IPS-18c (cell line): ENCODE measurements at regions not wholly inside any gene's neighbourhood (a gene's known extent, or its start where the extent isn't known, plus 50 kb on each side); places are given as distances from the start of the nearest gene placed in this dataset.
"Not testable (repeated sequence)": the region's sequence is repeated elsewhere in the genome, so short reads cannot be mapped to it uniquely, and the experiment has no call there.

Experiments
- H3K4me3 ChIP-seq: 2 replicates; pipeline ENCODE4 v1.7.0; 2013; ENCODE audit warnings: low read depth, mild to moderate bottlenecking, low read length, moderate library complexity; ENCODE audit not compliant: insufficient read depth
- H3K9me3 ChIP-seq: one replicate; pipeline ENCODE4 v1.6.1; 2013; ENCODE audit warnings: mild to moderate bottlenecking, low read length, moderate library complexity; ENCODE audit not compliant: control insufficient read depth, insufficient read depth

GRCh38 chr5:130616161-130616560 is 548.9 kb downstream of the HINT1 start:
- H3K9me3 ChIP-seq, result peaks cover 3% of the 10 kb centered on the region
- H3K4me3 ChIP-seq, result no peak overlapping the region

- Histone ChIP-seq H3K4me3 (no peak overlapping the region), H3K9me3 (no peaks in the 10 kb centered on the region)
These were observed 559.8 kb downstream of the HINT1 start for GRCh38 chr5:130605234-130605633.

- not testable (repeated sequence) for H3K4me3 ChIP-seq, H3K9me3 ChIP-seq
These were observed 568.4 kb downstream of the HINT1 start for GRCh38 chr5:130596647-130597046.

GRCh38 chr5:130580264-130580663 is 584.8 kb downstream of the HINT1 start:
- Histone ChIP-seq H3K9me3 (no peaks in the 10 kb centered on the region), H3K4me3 (no peak overlapping the region)

GRCh38 chr5:130578354-130578753 is 586.7 kb downstream of the HINT1 start:
- Histone ChIP-seq H3K9me3 (no peaks in the 10 kb centered on the region), H3K4me3 (no peak overlapping the region)

DNA sequence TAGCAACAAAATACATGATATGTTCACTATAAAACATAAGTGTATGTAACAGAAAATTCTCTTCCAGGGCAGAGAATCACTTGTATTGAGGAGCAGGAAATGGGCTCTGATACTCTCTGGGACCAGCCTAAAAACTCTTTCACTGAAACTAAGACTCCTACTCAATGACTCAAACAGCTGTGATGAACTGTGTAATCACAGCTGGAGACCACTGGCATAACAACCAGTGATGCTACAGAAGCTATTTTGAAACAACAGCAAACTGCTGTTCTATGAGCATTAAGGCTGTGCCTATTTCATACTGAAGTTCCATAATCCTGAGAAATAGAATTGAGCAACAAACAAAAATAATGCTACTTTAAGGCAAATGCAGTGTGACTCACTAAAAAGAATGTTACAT is 594.0 kb downstream of the HINT1 start:
- Histone ChIP-seq H3K9me3 (no peaks in the 10 kb centered on the region), H3K4me3 (no peak overlapping the region)

GRCh38 chr5:130568791-130569190 is 596.3 kb downstream of the HINT1 start:
- no peaks in the 10 kb centered on the region for H3K9me3 ChIP-seq

DNA sequence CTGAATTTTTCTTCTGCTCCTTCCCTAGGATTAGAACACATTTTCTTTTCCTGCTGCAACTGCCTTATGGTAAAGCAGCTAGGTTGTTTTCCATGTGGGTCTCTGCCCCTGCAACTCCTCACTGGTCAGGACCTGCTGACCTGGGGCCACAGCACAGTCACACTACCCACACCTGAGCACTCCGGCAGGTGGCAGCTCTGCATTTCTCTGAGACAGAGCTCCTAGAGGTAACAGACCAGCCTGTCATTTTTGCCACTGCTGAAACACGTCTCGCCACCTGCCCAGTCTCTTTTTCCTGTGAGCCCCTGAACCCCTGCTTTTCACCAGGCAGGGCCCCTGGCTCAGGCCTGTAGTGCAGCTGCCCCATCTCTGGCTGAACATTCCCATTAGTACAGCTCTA is 609.6 kb downstream of the HINT1 start:
- no peak overlapping the region for H3K4me3 ChIP-seq
- H3K9me3 ChIP-seq, result no peaks in the 10 kb centered on the region

More at GRCh38 chr5:130568791-130569190, 596.3 kb downstream of the HINT1 start:
- H3K4me3 ChIP-seq, result no peak overlapping the region

GRCh38 chr5:130550562-130550928 is 614.5 kb downstream of the HINT1 start:
- Histone ChIP-seq H3K4me3 (no peak overlapping the region), H3K9me3 (no peaks in the 10 kb centered on the region)

DNA sequence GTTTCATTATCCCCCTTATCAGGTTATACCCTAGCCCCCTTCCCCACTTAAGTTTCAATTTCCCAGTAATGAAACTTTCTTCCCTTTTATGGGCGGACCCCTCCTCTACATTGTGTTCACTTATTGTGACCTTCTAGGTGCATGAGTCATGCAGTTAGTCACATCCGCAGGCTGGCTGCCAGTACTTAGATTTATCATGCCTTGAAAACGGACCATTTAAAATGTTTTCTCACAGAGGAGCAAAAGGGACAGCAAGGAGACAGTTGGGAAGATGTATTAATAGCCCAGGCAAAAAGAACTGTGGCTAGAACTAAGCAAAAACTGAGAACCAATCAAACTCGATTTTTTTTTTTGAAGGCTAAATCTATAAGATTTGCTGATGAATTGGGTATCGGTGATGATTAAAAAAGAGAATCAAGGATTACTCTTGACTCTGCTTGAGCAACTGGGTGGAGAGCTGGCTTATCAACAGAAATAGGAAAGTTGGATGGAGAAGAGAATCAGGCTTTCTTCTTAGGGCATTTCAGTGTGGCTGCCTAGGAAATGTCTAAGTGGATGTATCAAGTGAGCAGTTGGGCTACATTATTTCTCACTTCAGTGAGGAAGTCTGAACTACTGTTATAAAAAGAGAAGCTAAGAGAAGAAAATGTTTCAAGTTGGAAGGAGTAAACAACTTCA is 615.0 kb downstream of the HINT1 start:
- Histone ChIP-seq H3K4me3 (no peak overlapping the region), H3K9me3 (no peaks in the 10 kb centered on the region)

DNA sequence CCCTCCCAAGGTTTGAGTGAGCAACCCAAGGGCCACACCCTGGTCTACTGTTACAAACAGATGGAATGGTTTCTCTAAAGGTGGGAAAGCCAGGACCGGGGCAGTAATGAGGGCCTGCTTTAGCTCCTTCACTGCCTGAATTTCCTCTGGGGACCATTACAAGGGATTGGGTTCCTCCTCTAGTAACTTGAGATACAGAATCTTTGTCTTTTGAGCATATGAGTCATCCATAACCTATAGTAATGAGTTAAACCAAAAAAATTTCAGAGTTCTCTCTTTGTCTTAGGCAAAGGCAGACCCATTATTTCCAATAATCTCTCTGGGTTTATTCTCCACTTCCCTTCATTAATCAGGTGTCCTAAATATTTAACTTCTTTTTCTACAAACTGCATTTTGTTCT is 618.8 kb downstream of the HINT1 start:
- Histone ChIP-seq H3K9me3 (peaks cover 5% of the 10 kb centered on the region), H3K4me3 (no peak overlapping the region)

- Histone ChIP-seq H3K4me3 (no peak overlapping the region), H3K9me3 (peaks cover 5% of the 10 kb centered on the region)
These were observed 619.8 kb downstream of the HINT1 start for GRCh38 chr5:130545291-130545690.

- Histone ChIP-seq H3K4me3 (no peak overlapping the region), H3K9me3 (peaks cover 5% of the 10 kb centered on the region)
These were observed 623.3 kb downstream of the HINT1 start for GRCh38 chr5:130541617-130542221.

GRCh38 chr5:130536691-130537090 is 628.4 kb downstream of the HINT1 start:
- H3K9me3 ChIP-seq, result no peaks in the 10 kb centered on the region
- no peak overlapping the region for H3K4me3 ChIP-seq

DNA sequence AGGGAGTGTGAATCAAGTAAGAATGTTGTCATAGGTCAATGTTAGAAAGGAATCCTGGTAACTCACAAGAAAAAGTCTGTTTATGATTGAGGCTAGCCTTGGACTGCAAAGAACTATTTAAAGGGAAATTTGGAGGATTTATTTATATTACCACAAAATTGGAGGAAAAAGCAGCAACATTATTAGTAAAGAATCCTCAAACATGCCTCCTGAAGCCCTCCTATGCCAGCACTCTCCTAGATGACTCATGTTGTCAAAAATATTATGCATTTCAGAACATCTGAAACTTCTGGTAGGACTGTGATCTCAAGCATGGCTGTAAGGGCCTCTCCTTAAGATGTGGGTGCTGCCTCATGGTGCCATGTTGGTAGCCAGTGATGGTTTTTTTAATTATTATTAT is 628.5 kb downstream of the CHSY3 start:
- H3K4me3 ChIP-seq, result no peak overlapping the region
- peaks cover under 1% of the 10 kb centered on the region for H3K9me3 ChIP-seq

- Histone ChIP-seq H3K9me3 (peaks cover 2% of the 10 kb centered on the region), H3K4me3 (no peak overlapping the region)
These were observed 625.5 kb downstream of the CHSY3 start for GRCh38 chr5:130529511-130530485.

DNA sequence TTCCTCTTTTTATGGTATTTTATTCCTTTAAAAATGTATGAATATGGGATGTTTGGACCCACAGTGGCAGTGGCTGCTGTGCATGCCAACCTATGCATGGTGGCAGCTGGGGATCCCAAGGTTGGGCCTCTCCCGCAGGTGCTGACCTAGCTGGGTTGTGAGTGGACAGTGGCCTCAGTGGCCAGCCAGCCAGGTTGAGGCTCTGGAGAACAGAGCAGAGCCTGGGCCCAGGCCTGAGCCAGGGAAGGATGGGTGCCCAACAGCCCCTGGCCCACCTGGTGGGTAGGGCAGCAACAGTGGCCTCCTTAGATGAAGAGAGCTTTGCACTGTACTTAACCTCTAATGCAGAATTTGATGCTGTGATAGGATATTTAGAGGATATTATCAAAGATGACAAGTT is 624.8 kb downstream of the CHSY3 start:
- Histone ChIP-seq H3K4me3 (no peak overlapping the region), H3K9me3 (peaks cover 2% of the 10 kb centered on the region)

DNA sequence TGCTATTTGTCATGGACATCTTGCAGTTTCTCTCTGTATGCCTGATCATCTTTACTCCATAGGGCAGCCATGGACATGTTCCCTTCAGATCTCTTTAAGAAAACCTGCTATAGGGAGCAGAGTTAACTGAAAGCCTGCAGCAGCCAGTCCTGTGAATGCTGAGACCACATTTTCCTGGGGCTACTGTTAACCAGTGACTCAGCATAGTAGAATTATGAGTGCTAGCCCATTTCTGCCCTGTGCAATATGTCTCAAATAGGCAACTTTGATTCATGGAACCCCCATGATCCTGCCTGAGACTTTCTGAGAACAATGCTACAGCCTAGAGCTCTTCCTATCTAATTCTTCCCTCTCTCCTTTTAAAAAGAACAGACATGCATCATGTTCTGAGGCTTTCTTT is 624.2 kb downstream of the CHSY3 start:
- H3K4me3 ChIP-seq, result no peak overlapping the region
- H3K9me3 ChIP-seq, result peaks cover 2% of the 10 kb centered on the region
